ENCODE measurements at regions not wholly inside any gene's neighbourhood (a gene's known extent, or its start where the extent isn't known, plus 50 kb on each side); places are given as distances from the start of the nearest gene placed in this dataset.

GRCh38 chr5:39740404-39740803, 315.6 kb upstream of the DAB2 start:
- CTCF ChIA-PET: no interaction called here
- TF ChIP-seq PKNOX1 (IDR thresholded peaks at IDR 0.05) (no peak), FOXK2 (IDR thresholded peaks at IDR 0.05) (no peak), SUZ12 (IDR thresholded peaks at IDR 0.05) (no peak), FOXA1 (IDR thresholded peaks at IDR 0.05) (no peak)
- DNase-seq (ENCODE audit: extremely low spot score): no peak
- POLR2A ChIA-PET: no interaction called here

- no peak for DNase-seq (ENCODE audit: extremely low spot score)
- TF ChIP-seq PKNOX1 (IDR thresholded peaks at IDR 0.05): no peak
- no peak for TF ChIP-seq SUZ12 (IDR thresholded peaks at IDR 0.05)
- no peak for TF ChIP-seq BHLHE40 (IDR thresholded peaks at IDR 0.05; ENCODE audit: borderline replicate concordance)
- no peak for TF ChIP-seq NFRKB (IDR thresholded peaks at IDR 0.05)
- no peak for TF ChIP-seq L3MBTL2 (conservative IDR thresholded peaks at IDR 0.05)
- TF ChIP-seq TARDBP (IDR thresholded peaks at IDR 0.05): no peak
- no peak for TF ChIP-seq SP1 (IDR thresholded peaks at IDR 0.05)
- TF ChIP-seq ARNT (IDR thresholded peaks at IDR 0.05): no peak
- TF ChIP-seq LEF1 (IDR thresholded peaks at IDR 0.05; ENCODE audit: borderline replicate concordance): no peak
- TF ChIP-seq FOXK2 (IDR thresholded peaks at IDR 0.05): no peak
- TF ChIP-seq FOXM1 (IDR thresholded peaks at IDR 0.05; ENCODE audit: borderline replicate concordance): no peak
- no peak for TF ChIP-seq ELF4 (IDR thresholded peaks at IDR 0.05)
- TF ChIP-seq ZNF384 (IDR thresholded peaks at IDR 0.05): no peak
- TF ChIP-seq HDGF (IDR thresholded peaks at IDR 0.05; ENCODE audit: borderline replicate concordance): no peak
- TF ChIP-seq FOXA1 (IDR thresholded peaks at IDR 0.05): no peak
- TF ChIP-seq CTBP1 (IDR thresholded peaks at IDR 0.05; ENCODE audit: borderline replicate concordance): no peak
- ChIA-PET CTCF (no interaction called here), POLR2A (no interaction called here)
Measured at GRCh38 chr5:39732166-39732565, 307.4 kb upstream of the DAB2 start.

GRCh38 chr5:39730699-39731098, 305.9 kb upstream of the DAB2 start:
- TF ChIP-seq FOXA1 (IDR thresholded peaks at IDR 0.05): no peak
- TF ChIP-seq LEF1 (IDR thresholded peaks at IDR 0.05; ENCODE audit: borderline replicate concordance): no peak
- TF ChIP-seq HDGF (IDR thresholded peaks at IDR 0.05; ENCODE audit: borderline replicate concordance): no peak
- no peak for TF ChIP-seq ARNT (IDR thresholded peaks at IDR 0.05)
- TF ChIP-seq ZNF384 (IDR thresholded peaks at IDR 0.05): no peak
- CTCF ChIA-PET: no interaction called here
- POLR2A ChIA-PET: no interaction called here

GRCh38 chr5:39730006-39730405, 305.2 kb upstream of the DAB2 start:
- TF ChIP-seq PKNOX1 (IDR thresholded peaks at IDR 0.05): no peak
- TF ChIP-seq ELF4 (IDR thresholded peaks at IDR 0.05): no peak
- TF ChIP-seq ARNT (IDR thresholded peaks at IDR 0.05): no peak
- TF ChIP-seq SP1 (IDR thresholded peaks at IDR 0.05): no peak
- no peak for TF ChIP-seq SUZ12 (IDR thresholded peaks at IDR 0.05)
- TF ChIP-seq NFRKB (IDR thresholded peaks at IDR 0.05): no peak
- no peak for TF ChIP-seq HDGF (IDR thresholded peaks at IDR 0.05; ENCODE audit: borderline replicate concordance)
- no peak for TF ChIP-seq FOXK2 (IDR thresholded peaks at IDR 0.05)
- no peak for TF ChIP-seq L3MBTL2 (conservative IDR thresholded peaks at IDR 0.05)
- no peak for TF ChIP-seq BHLHE40 (IDR thresholded peaks at IDR 0.05; ENCODE audit: borderline replicate concordance)
- no peak for TF ChIP-seq FOXA1 (IDR thresholded peaks at IDR 0.05)
- TF ChIP-seq TARDBP (IDR thresholded peaks at IDR 0.05): no peak
- no peak for TF ChIP-seq LEF1 (IDR thresholded peaks at IDR 0.05; ENCODE audit: borderline replicate concordance)
- TF ChIP-seq CTBP1 (IDR thresholded peaks at IDR 0.05; ENCODE audit: borderline replicate concordance): no peak
- TF ChIP-seq FOXM1 (IDR thresholded peaks at IDR 0.05; ENCODE audit: borderline replicate concordance): no peak
- no peak for TF ChIP-seq ZNF384 (IDR thresholded peaks at IDR 0.05)
- DNase-seq (ENCODE audit: extremely low spot score): no peak
- ChIA-PET CTCF (no interaction called here), POLR2A (no interaction called here)

More at GRCh38 chr5:39730699-39731098, 305.9 kb upstream of the DAB2 start:
- DNase-seq (ENCODE audit: extremely low spot score): no peak

GRCh38 chr5:39726467-39726866, 301.7 kb upstream of the DAB2 start:
- ChIA-PET POLR2A (no interaction called here), CTCF (no interaction called here)
- DNase-seq (ENCODE audit: extremely low spot score): no peak
- TF ChIP-seq HDGF (IDR thresholded peaks at IDR 0.05; ENCODE audit: borderline replicate concordance) (no peak), BHLHE40 (IDR thresholded peaks at IDR 0.05; ENCODE audit: borderline replicate concordance) (no peak), LEF1 (IDR thresholded peaks at IDR 0.05; ENCODE audit: borderline replicate concordance) (no peak), ZNF384 (IDR thresholded peaks at IDR 0.05) (no peak), SUZ12 (IDR thresholded peaks at IDR 0.05) (no peak), PKNOX1 (IDR thresholded peaks at IDR 0.05) (no peak), L3MBTL2 (conservative IDR thresholded peaks at IDR 0.05) (no peak), FOXA1 (IDR thresholded peaks at IDR 0.05) (no peak), FOXM1 (IDR thresholded peaks at IDR 0.05; ENCODE audit: borderline replicate concordance) (no peak), NFRKB (IDR thresholded peaks at IDR 0.05) (no peak), ELF4 (IDR thresholded peaks at IDR 0.05) (no peak), CTBP1 (IDR thresholded peaks at IDR 0.05; ENCODE audit: borderline replicate concordance) (no peak), TARDBP (IDR thresholded peaks at IDR 0.05) (no peak)

- POLR2A ChIA-PET: no interaction called here
- CTCF ChIA-PET: no interaction called here
- DNase-seq (ENCODE audit: extremely low spot score): no peak
- no peak for TF ChIP-seq L3MBTL2 (conservative IDR thresholded peaks at IDR 0.05)
- no peak for TF ChIP-seq CTBP1 (IDR thresholded peaks at IDR 0.05; ENCODE audit: borderline replicate concordance)
- TF ChIP-seq FOXK2 (IDR thresholded peaks at IDR 0.05): no peak
- no peak for TF ChIP-seq TARDBP (IDR thresholded peaks at IDR 0.05)
- TF ChIP-seq FOXM1 (IDR thresholded peaks at IDR 0.05; ENCODE audit: borderline replicate concordance): no peak
- TF ChIP-seq SP1 (IDR thresholded peaks at IDR 0.05): no peak
- no peak for TF ChIP-seq ARNT (IDR thresholded peaks at IDR 0.05)
Measured at GRCh38 chr5:39721394-39721793, 296.6 kb upstream of the DAB2 start.
